Midbrain (tissue), 1 donor: ENCODE measurements at regions not wholly inside any gene's neighbourhood (a gene's known extent, or its start where the extent isn't known, plus 50 kb on each side); places are given as distances from the start of the nearest gene placed in this dataset.
"Not testable (repeated sequence)": the region's sequence is repeated elsewhere in the genome, so short reads cannot be mapped to it uniquely, and the experiment has no call there.

ENCODE experiments used
- DNase-seq: peaks from one replicate; lab custom pipeline; 2025; lab: John Stamatoyannopoulos, UW

DNA sequence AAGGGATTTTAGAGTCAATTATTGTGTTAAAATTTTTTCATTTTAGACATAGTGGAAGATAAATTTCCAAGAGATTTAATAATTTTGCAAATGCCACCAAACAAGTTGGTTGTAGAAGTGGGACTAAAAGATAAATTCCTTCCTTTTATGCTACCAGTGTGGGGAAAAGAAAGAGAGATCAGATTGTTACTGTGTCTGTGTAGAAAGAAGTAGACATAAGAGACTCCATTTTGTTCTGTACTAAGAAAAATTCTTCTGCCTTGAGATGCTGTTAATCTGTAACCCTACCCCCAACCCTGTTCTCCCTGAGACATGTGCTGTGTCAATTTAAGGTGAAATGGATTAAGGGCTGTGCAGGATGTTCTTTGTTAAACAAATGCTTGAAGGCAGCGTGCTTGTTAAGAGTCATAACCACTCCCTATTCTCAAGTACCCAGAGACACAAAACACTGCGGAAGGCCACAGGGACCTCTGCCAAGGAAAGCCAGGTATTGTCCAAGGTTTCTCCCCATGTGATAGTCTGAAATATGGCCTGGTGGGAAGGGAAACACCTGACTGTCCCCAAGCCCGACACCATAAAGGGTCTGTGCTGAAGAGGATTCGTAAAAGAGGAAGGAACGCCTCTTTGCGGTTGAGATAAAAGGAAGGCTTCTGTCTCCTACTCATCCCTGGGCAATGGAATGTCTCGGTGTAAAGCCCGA is 117.0 kb downstream of the CEP44 start:
- DNase-seq = not testable (repeated sequence)

- DNase-seq = no peak
These were observed 115.0 kb downstream of the CEP44 start for GRCh38 chr4:174398728-174399127.

GRCh38 chr4:174397366-174398155 is 113.8 kb downstream of the CEP44 start:
- no peak for DNase-seq

- no peak for DNase-seq
These were observed 112.9 kb downstream of the CEP44 start for GRCh38 chr4:174396599-174397110.

DNA sequence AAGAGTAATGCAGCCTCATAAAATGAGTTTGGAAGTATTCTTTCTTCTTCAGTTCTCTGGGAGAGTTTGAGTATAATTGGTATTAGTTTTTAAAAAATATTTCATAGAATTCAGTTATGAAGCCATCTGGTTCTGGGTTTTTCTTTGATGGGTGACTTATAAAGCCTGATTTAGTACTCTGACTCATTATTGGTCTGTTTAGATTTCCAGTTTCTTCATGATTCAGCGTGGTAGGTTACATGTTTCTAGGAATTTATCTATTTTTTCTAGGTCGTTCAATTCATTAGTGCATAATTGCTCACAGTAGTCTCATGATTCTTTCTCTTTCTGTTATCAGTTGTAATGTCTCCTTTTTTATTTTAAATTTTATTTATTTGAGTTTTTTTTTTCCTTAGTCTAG is 111.2 kb downstream of the CEP44 start:
- no peak for DNase-seq

GRCh38 chr4:174389439-174389838 is 105.7 kb downstream of the CEP44 start:
- no peak for DNase-seq

GRCh38 chr4:174388461-174389145 is 104.9 kb downstream of the CEP44 start:
- no peak for DNase-seq

DNA sequence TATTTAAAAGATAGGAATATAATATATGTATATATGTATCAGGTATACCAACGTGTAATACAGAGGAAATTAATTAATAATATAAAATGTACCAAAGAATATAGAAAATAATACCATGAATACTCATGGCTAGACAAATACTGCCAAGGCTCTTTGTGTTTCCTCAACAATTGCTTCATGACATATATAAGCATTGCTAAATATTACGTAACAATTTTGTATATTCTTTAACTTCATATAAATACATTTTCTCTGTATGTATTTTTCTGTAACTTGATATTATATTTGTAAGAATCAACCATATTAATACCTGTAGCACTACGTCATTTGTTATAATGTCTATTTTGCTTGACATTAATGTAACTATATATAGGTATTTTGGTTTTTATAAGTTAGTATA is 104.0 kb downstream of the CEP44 start:
- DNase-seq = no peak

DNA sequence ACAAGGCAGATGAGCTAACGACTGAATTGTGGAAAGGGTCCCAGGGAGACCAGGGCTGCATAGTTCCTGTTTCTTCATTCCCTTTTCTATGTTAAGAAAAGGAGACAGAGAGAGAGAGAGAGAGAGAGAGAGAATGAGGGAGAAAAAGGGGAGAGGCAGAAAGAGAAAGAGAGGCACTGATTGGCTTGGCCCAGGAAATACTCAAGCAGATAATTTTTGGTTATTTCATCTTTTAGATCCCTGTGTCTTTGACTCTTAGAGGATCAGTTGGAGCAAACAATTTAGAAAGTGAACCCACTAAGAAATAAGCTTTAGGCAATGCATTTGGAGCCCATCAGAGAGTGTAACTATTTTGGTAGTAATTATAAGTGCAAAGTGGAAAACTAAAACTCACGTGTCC is 103.4 kb downstream of the CEP44 start:
- no peak for DNase-seq

GRCh38 chr4:174383783-174384182 is 100.1 kb downstream of the CEP44 start:
- no peak for DNase-seq

DNA sequence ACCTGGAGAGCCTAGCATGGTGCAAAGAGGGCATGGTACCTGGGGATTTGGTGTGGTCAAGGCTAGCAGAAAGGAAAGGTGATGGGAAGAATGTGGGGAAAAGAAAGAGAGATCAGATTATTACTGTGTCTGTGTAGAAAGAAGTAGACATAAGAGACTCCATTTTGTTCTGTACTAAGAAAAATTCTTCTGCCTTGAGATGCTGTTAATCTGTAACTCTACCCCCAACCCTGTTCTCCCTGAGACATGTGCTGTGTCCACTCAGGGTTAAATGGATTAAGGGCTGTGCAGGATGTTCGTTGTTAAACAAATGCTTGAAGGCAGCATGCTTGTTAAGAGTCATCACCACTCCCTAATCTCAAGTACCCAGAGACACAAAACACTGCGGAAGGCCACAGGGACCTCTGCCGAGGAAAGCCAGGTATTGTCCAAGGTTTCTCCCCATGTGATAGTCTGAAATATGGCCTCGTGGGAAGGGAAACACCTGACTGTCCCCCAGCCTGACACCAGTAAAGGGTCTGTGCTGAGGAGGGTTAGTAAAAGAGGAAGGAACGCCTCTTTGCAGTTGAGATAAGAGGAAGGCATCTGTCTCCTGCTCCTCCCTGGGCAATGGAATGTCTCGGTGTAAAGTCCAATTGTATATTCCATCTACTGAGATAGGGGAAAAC is 99.4 kb downstream of the CEP44 start:
- DNase-seq = not testable (repeated sequence)
